RWPE1 (cell line): ENCODE measurements at regions not wholly inside any gene's neighbourhood (a gene's known extent, or its start where the extent isn't known, plus 50 kb on each side); places are given as distances from the start of the nearest gene placed in this dataset.

ENCODE experiments used
- CTCF ChIA-PET: fragments of 350-600 bp; sonication (Branson Sonifier 250); formaldehyde crosslinking; extraction: SDS; loops from one replicate; lab custom pipeline; 2021; lab: Yijun Ruan, JAX
- POLR2A ChIA-PET: fragments of 400-600 bp; formaldehyde crosslinking; extraction: SDS; loops from one replicate; lab custom pipeline; 2020; ENCODE audit warnings: antibody characterized with exemption; ENCODE audit not compliant: low non-redundant PET; lab: Yijun Ruan, JAX
- DNase-seq: peaks from one replicate; pipeline ENCODE4 v3.0.0; 2012; ENCODE audit warnings: low spot score
- H3K27ac ChIP-seq: fragments of 450-650 bp; 2 replicates; pipeline ENCODE4 v1.5.1; 2017
- TF ChIP-seq, protein P1 (sequence below): fragments of 450-650 bp; conservative IDR thresholded peaks from 2 replicates; pipeline ENCODE4 v1.5.1; 2017; ENCODE audit warnings: low read depth, mild to moderate bottlenecking

GRCh38 chr14:76287063-76287462 is 88.9 kb upstream of the ESRRB start:
- CTCF ChIA-PET, result interaction anchor here (0.6 kb wide), 1 partner anchor 846 kb away, joined by 4 read pairs; no protein-coding TSS in a partner anchor
- no peak overlapping the region for H3K27ac ChIP-seq
- POLR2A ChIA-PET, result no interaction called here
- DNase-seq, result no peak
- TF ChIP-seq, protein P1, sequence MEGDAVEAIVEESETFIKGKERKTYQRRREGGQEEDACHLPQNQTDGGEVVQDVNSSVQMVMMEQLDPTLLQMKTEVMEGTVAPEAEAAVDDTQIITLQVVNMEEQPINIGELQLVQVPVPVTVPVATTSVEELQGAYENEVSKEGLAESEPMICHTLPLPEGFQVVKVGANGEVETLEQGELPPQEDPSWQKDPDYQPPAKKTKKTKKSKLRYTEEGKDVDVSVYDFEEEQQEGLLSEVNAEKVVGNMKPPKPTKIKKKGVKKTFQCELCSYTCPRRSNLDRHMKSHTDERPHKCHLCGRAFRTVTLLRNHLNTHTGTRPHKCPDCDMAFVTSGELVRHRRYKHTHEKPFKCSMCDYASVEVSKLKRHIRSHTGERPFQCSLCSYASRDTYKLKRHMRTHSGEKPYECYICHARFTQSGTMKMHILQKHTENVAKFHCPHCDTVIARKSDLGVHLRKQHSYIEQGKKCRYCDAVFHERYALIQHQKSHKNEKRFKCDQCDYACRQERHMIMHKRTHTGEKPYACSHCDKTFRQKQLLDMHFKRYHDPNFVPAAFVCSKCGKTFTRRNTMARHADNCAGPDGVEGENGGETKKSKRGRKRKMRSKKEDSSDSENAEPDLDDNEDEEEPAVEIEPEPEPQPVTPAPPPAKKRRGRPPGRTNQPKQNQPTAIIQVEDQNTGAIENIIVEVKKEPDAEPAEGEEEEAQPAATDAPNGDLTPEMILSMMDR, result no peak

GRCh38 chr14:76289276-76289675 is 86.7 kb upstream of the ESRRB start:
- CTCF ChIA-PET, result no interaction called here
- POLR2A ChIA-PET, result no interaction called here
- TF ChIP-seq, protein P1, result no peak
- DNase-seq, result no peak
- H3K27ac ChIP-seq, result no peak overlapping the region

- CTCF ChIA-PET, result no interaction called here
- POLR2A ChIA-PET, result no interaction called here
- TF ChIP-seq, protein P1, result no peak
- no peak overlapping the region for H3K27ac ChIP-seq
- no peak for DNase-seq
Measured at GRCh38 chr14:76292561-76292960, 83.4 kb upstream of the ESRRB start.

GRCh38 chr14:76293221-76293620 is 82.7 kb upstream of the ESRRB start:
- DNase-seq, result no peak
- TF ChIP-seq, protein P1, result no peak
- ChIA-PET POLR2A (no interaction called here), CTCF (no interaction called here)
- no peak overlapping the region for H3K27ac ChIP-seq

DNA sequence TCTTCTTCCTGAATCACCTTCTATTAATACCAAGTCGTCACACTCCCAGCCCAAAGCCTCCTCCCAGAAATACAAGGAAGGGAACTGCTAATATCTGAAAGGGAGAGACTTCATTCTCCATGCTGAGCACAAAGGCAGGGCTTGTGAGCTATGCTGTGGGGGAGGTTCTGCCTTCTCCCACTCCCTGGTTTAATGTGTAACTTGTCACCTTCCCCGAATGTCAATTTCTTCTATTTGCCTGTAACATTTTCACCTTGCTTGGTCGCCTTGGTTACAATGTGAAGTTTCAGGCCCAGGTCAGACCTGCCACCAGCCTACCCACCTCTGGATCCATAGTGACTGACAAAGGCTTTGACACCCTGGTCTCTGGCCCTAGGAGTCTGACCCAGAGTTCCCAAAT is 82.0 kb upstream of the ESRRB start:
- TF ChIP-seq, protein P1, result no peak
- POLR2A ChIA-PET, result no interaction called here
- CTCF ChIA-PET, result no interaction called here
- no peak for DNase-seq
- H3K27ac ChIP-seq, result no peak overlapping the region

DNA sequence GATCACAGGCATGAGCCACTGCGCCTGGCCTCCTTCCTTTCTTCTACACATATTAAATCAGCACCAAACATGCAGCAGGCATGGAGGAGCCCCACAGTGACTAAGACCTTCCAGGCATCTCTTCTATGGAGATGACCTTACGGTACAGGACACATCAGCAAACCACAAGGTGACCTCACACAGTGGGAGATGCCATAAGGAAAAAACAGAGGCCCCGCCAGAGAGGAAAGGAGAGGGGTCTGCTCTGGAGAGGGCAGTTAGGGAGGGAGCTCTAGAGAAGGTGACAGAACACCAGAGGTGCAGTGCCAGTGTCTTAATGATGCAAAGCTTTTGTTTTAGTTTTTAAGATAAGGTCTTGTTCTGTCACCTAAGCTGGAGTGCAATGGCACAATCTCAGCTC is 81.1 kb upstream of the ESRRB start:
- no peak for DNase-seq
- no peak overlapping the region for H3K27ac ChIP-seq
- TF ChIP-seq, protein P1, result no peak
- ChIA-PET POLR2A (no interaction called here), CTCF (interaction anchor here (0.5 kb wide), 1 partner anchor 203 kb away, joined by 5 read pairs; no protein-coding TSS in a partner anchor)
